ENCODE measurements at regions not wholly inside any gene's neighbourhood (a gene's known extent, or its start where the extent isn't known, plus 50 kb on each side); places are given as distances from the start of the nearest gene placed in this dataset.

DNA sequence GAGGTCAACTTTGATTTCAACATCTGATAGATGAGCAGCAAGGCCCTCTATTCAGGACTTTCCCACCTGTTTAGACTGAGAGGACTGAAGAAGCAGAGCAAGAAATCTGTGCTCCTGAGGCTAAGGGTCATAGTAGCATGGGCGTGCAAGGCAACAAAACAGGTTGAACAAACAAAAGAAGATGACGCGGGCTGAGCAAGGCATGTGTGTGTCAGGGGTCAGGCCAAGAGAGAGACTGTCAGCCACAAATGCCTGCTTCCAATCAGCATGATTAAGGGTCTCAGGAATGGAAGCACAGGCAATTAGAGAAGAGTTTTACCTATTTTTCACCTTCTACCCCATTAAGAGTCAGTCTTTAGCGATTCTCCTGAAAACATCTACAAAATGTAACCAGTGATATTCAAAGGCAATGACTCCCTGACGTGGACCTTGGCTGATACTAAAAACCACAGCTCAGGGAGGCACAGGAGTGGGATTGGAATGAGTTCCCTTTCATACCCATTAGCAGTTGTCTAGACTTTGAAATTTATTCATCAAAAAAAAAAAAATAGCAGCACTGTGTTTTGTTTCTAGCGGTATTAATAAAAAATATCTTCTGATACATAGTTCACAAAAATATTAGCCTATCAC lies 81.9 kb downstream of the DYNAP start:
- no peaks in the 10 kb centered on the region for H3K4me1 ChIP-seq (ENCODE audit: control insufficient read depth, insufficient read depth, low read length)
- Mint-ChIP-seq H3K36me3 (no peaks in the 10 kb centered on the region), H3K4me1 (no peaks in the 10 kb centered on the region), H3K9me3 (no peaks in the 10 kb centered on the region), H3K4me3 (no peak overlapping the region), H3K27ac (no peak overlapping the region), H3K27me3 (ENCODE audit: low read depth in 2 of 2) (peaks cover 5 to 7% of the 10 kb centered on the region in 2 donors)
- intact Hi-C loops (cut with micrococcal nuclease) = loop anchor here (5.0 kb wide), 1 partner anchor 1106 kb away; no protein-coding TSS in a partner anchor
- H3K9me3 ChIP-seq (ENCODE audit: control insufficient read depth, insufficient read depth, low read length) = no peaks in the 10 kb centered on the region
- H3K27ac ChIP-seq (ENCODE audit: low read length) = no peak overlapping the region
- no peak for TF ChIP-seq CTCF (IDR thresholded peaks at IDR 0.05)
- 88% methylated on average over 5 of the region's 6 CpGs for WGBS (ENCODE audit: insufficient coverage)
- no peaks in the 10 kb centered on the region for H3K36me3 ChIP-seq (ENCODE audit: control insufficient read depth, insufficient read depth, low read length)
- ATAC-seq (no peak), DNase-seq (no peak)
- H3K4me3 ChIP-seq (ENCODE audit: low read length) = no peak overlapping the region
- H3K27me3 ChIP-seq (ENCODE audit: control insufficient read depth, insufficient read depth, low read length) = no peaks in the 10 kb centered on the region

DNA sequence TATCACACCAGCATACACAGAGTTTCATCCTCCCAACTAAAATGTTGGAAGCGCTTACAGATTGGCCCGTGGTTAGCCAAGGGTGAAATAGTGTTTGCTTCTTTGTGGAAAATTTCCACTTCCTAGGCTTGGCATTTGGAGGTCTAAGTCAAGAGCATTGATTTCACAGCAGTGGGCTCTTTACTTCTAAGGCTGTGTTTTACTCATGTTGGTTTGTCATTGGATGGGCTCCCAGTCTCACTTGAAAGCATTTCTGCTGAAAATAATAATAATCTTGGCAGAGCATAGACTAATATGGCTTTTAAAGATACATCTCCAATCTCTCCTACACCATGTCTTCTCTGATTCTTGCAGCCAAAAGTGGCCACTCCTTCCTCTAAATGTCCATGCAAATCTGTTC lies 82.9 kb downstream of the DYNAP start:
- no peak for DNase-seq

GRCh38 chr18:54675076-54675475 lies 84.0 kb downstream of the DYNAP start:
- Histone ChIP-seq H3K27me3 (ENCODE audit: control insufficient read depth, insufficient read depth, low read length) (no peaks in the 10 kb centered on the region), H3K4me1 (ENCODE audit: control insufficient read depth, insufficient read depth, low read length) (no peaks in the 10 kb centered on the region), H3K36me3 (ENCODE audit: control insufficient read depth, insufficient read depth, low read length) (no peaks in the 10 kb centered on the region), H3K9me3 (ENCODE audit: control insufficient read depth, insufficient read depth, low read length) (no peaks in the 10 kb centered on the region), H3K4me3 (ENCODE audit: low read length) (no peak overlapping the region), H3K27ac (ENCODE audit: low read length) (no peak overlapping the region)
- 87% methylated on average over 1 of the region's 1 CpG for WGBS (ENCODE audit: insufficient coverage)
- Mint-ChIP-seq H3K4me3 (no peak overlapping the region), H3K27me3 (ENCODE audit: low read depth in 2 of 2) (peaks cover 5 to 6% of the 10 kb centered on the region in 2 donors), H3K27ac (no peak overlapping the region), H3K4me1 (peaks cover 0 to 7% of the 10 kb centered on the region in 2 donors), H3K9me3 (no peaks in the 10 kb centered on the region), H3K36me3 (no peaks in the 10 kb centered on the region)
- no peak for ATAC-seq
- intact Hi-C loops (cut with micrococcal nuclease) = no loop called here
- DNase-seq = no peak
- no peak for TF ChIP-seq CTCF (IDR thresholded peaks at IDR 0.05)

More for the DNA sequence above, 82.9 kb downstream of the DYNAP start:
- H3K36me3 ChIP-seq (ENCODE audit: control insufficient read depth, insufficient read depth, low read length) = no peaks in the 10 kb centered on the region
- H3K9me3 ChIP-seq (ENCODE audit: control insufficient read depth, insufficient read depth, low read length) = no peaks in the 10 kb centered on the region
- H3K27me3 ChIP-seq (ENCODE audit: control insufficient read depth, insufficient read depth, low read length) = no peaks in the 10 kb centered on the region
- no peaks in the 10 kb centered on the region for H3K4me1 ChIP-seq (ENCODE audit: control insufficient read depth, insufficient read depth, low read length)
- Mint-ChIP-seq H3K4me1 (no peaks in the 10 kb centered on the region), H3K9me3 (no peaks in the 10 kb centered on the region), H3K27me3 (ENCODE audit: low read depth in 2 of 2) (peaks cover under 1 to 3% of the 10 kb centered on the region in 2 donors), H3K27ac (no peak overlapping the region), H3K36me3 (no peaks in the 10 kb centered on the region), H3K4me3 (no peak overlapping the region)
- no peak for ATAC-seq
- intact Hi-C loops (cut with micrococcal nuclease) = loop anchor here (5.0 kb wide), 1 partner anchor 1107 kb away; no protein-coding TSS in a partner anchor
- WGBS (ENCODE audit: insufficient coverage) = 100% methylated on average over 2 of the region's 2 CpGs
- no peak for TF ChIP-seq CTCF (IDR thresholded peaks at IDR 0.05)
- H3K4me3 ChIP-seq (ENCODE audit: low read length) = no peak overlapping the region
- no peak overlapping the region for H3K27ac ChIP-seq (ENCODE audit: low read length)
